Stomach (tissue), 8 donors: ENCODE measurements at regions not wholly inside any gene's neighbourhood (a gene's known extent, or its start where the extent isn't known, plus 50 kb on each side); places are given as distances from the start of the nearest gene placed in this dataset.

ENCODE experiments used
- DNase-seq, 2 donors: peaks; one replicate each; pipeline versions ENCODE4 v3.0.0 to v3.0.0-alpha.2; 2013 to 2019
- H3K27ac ChIP-seq, 5 donors: fragments of 200-600 bp in 4 of 5; sonication (generic) in 4 of 5; one replicate each; pipeline ENCODE4 v1.5.1; 2013 to 2019; ENCODE audit warnings: mild to moderate bottlenecking in 1 of 5, moderate library complexity in 1 of 5
- H3K27me3 ChIP-seq, 3 donors: fragments of 200-600 bp; sonication (generic); one replicate each; pipeline ENCODE4 v1.5.1; 2017 to 2019; ENCODE audit warnings: mixed run types in 1 of 3
- H3K36me3 ChIP-seq, 4 donors: fragments of 200-600 bp; sonication (generic); 1 replicate in 3 of 4; 2 replicates in 1 of 4; pipeline ENCODE4 v1.5.1; 2016 to 2019
- H3K4me1 ChIP-seq, 4 donors: fragments of 200-600 bp; sonication (generic); one replicate each; pipeline ENCODE4 v1.5.1; 2016 to 2019
- H3K4me3 ChIP-seq, 4 donors: fragments of 200-600 bp; sonication (generic) in 3 of 4; one replicate each; pipeline ENCODE4 v1.5.1; 2016 to 2019; ENCODE audit warnings: mild to moderate bottlenecking in 1 of 4
- H3K9me3 ChIP-seq, 4 donors: fragments of 200-600 bp; sonication (generic); one replicate each; pipeline ENCODE4 v1.5.1; 2016 to 2019
- CTCF ChIP-seq, 7 experiments: fragments of 450-650 bp in 4 of 7; fragments of 200-600 bp in 3 of 7; sonication (generic) in 3 of 7; IDR thresholded peaks; one replicate each; pipeline ENCODE4 v1.5.1; 2016 to 2019; ENCODE audit warnings: antibody characterized with exemption in 7 of 7, control low read depth in 2 of 7, mild to moderate bottlenecking in 1 of 7
- EP300 ChIP-seq: sonication (generic); formaldehyde crosslinking; IDR thresholded peaks from one replicate; pipeline ENCODE4 v1.6.1; 2017; ENCODE audit warnings: antibody characterized with exemption
- POLR2A ChIP-seq, 4 donors: fragments of 450-650 bp; IDR thresholded peaks; one replicate each; pipeline ENCODE4 v1.6.1; 2016; ENCODE audit warnings: antibody characterized with exemption in 4 of 4, control low read depth in 2 of 4, mild to moderate bottlenecking in 1 of 4, moderate library complexity in 1 of 4
- POLR2AphosphoS5 ChIP-seq, 3 donors: sonication (generic); formaldehyde crosslinking; IDR thresholded peaks; one replicate each; pipeline ENCODE4 v1.6.1; 2016; ENCODE audit warnings: antibody characterized with exemption in 3 of 3
- WGBS, 5 donors: extraction: QIAGEN DNeasy Blood & Tissue Kit in 3 of 5; methylation state at CpG; one replicate each; pipeline versions ENCODE4 v1.1.5 to v1.1.7; 2013 to 2018; 5-methylcytosine and 5-hydroxymethylcytosine counted together
- intact Hi-C: fragments of 100-400 bp; cut with DNase I; formaldehyde crosslinking; loops from one replicate; pipeline ENCODE4 v1.15.1; 2023; ENCODE audit warnings: low total_unique reads
- donor health status: healthy with polysubstance abuse.
- donor health status: Bipolar disorder and iron deficiency.
- donor health status: healthy.

- no peak for DNase-seq
- Histone ChIP-seq H3K9me3 (no peaks in the 10 kb centered on the region), H3K27ac (no peak overlapping the region), H3K36me3 (no peaks in the 10 kb centered on the region), H3K4me1 (no peaks in the 10 kb centered on the region), H3K27me3 (peaks cover 0 to under 1% (median 0%) of the 10 kb centered on the region in 3 donors), H3K4me3 (no peak overlapping the region)
- WGBS, 5 donors: 61 to 73% (median 71%) methylated on average over 4 of the region's 4 CpGs
- intact Hi-C loops: no loop called here
- no peak for TF ChIP-seq POLR2AphosphoS5 (IDR thresholded peaks at IDR 0.05)
- TF ChIP-seq CTCF (IDR thresholded peaks at IDR 0.05): no peak
- TF ChIP-seq POLR2A (IDR thresholded peaks at IDR 0.05): no peak
- no peak for TF ChIP-seq EP300
Measured at GRCh38 chr14:56745097-56745496, 65.2 kb downstream of the OTX2 start.

DNA sequence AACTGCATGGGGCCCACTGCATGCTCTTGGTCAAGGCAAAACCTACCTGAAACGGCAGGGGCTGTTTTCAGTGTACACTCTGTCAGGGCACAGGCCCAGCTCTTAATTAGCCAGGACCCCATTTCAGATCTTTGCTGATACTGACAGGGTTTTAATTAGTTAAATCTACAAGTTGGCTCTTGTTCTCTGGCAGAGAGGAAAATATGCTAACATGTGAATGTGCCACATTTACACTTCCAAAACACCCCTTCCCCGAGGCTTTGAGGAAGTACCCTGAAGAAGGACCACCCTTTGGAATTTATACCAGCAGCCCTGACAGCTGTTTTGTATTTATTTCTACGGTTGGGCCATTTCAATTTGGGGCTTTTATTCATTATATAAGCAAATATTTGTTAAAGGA is 66.3 kb downstream of the OTX2 start:
- no peaks in the 10 kb centered on the region for H3K36me3 ChIP-seq
- 20 to 32% (median 29%) methylated on average over 3 of the region's 3 CpGs for WGBS, 5 donors
- DNase-seq: no peak
- no peak for TF ChIP-seq POLR2AphosphoS5 (IDR thresholded peaks at IDR 0.05)
- TF ChIP-seq POLR2A (IDR thresholded peaks at IDR 0.05): no peak
- no peak for TF ChIP-seq EP300
- TF ChIP-seq CTCF (IDR thresholded peaks at IDR 0.05): no peak
- H3K4me3 ChIP-seq: no peak overlapping the region
- H3K4me1 ChIP-seq: no peaks in the 10 kb centered on the region
- no peak overlapping the region for H3K27ac ChIP-seq
- no peaks in the 10 kb centered on the region for H3K9me3 ChIP-seq
- intact Hi-C loops: no loop called here
- H3K27me3 ChIP-seq: no peaks in the 10 kb centered on the region

- no peaks in the 10 kb centered on the region for H3K9me3 ChIP-seq
- TF ChIP-seq EP300: no peak
- no peak overlapping the region for H3K4me3 ChIP-seq
- no peak for DNase-seq
- 78 to 85% (median 84%) methylated on average over 4 of the region's 4 CpGs for WGBS, 5 donors
- no peaks in the 10 kb centered on the region for H3K4me1 ChIP-seq
- H3K27me3 ChIP-seq: no peaks in the 10 kb centered on the region
- intact Hi-C loops: no loop called here
- no peak overlapping the region for H3K27ac ChIP-seq
- H3K36me3 ChIP-seq: no peaks in the 10 kb centered on the region
Measured at GRCh38 chr14:56742391-56742878, 67.8 kb downstream of the OTX2 start.

- H3K4me3 ChIP-seq: no peak overlapping the region
- no peak for TF ChIP-seq EP300
- no peak for TF ChIP-seq POLR2A (IDR thresholded peaks at IDR 0.05)
- TF ChIP-seq POLR2AphosphoS5 (IDR thresholded peaks at IDR 0.05): no peak
- no peak for TF ChIP-seq CTCF (IDR thresholded peaks at IDR 0.05)
- H3K27ac ChIP-seq: no peak overlapping the region
- no peaks in the 10 kb centered on the region for H3K36me3 ChIP-seq
- H3K27me3 ChIP-seq: no peaks in the 10 kb centered on the region
- no peaks in the 10 kb centered on the region for H3K4me1 ChIP-seq
- no peaks in the 10 kb centered on the region for H3K9me3 ChIP-seq
- 84 to 94% (median 91%) methylated on average over 7 of the region's 7 CpGs for WGBS, 5 donors
- no peak for DNase-seq
- intact Hi-C loops: no loop called here
Measured at GRCh38 chr14:56741325-56741724, 69.0 kb downstream of the OTX2 start.

DNA sequence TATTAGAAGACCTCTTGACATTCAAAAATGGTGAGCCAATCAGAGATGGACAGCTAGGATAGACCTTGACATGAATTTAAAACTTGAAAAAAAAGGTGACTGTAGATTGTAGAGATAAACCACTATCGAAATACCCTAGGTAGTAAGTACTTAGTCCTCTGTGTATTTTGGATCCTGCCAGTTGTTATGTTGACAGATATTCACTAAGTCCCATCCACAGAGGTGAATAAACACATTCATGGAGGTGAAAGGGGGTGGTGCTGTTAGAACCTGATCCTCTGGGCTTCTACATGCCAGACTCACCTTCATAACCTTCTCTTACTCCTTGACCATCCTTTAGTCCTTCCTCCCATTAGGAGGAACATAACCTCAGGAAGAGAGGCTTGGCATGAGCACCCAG is 72.3 kb downstream of the OTX2 start:
- H3K4me1 ChIP-seq: no peaks in the 10 kb centered on the region
- TF ChIP-seq POLR2AphosphoS5 (IDR thresholded peaks at IDR 0.05): no peak
- no peak for TF ChIP-seq CTCF (IDR thresholded peaks at IDR 0.05)
- TF ChIP-seq POLR2A (IDR thresholded peaks at IDR 0.05): no peak
- TF ChIP-seq EP300: no peak
- DNase-seq: no peak

More for the DNA sequence above, 72.3 kb downstream of the OTX2 start:
- no peaks in the 10 kb centered on the region for H3K27me3 ChIP-seq
- 47 to 85% (median 59%) methylated on average over 1 of the region's 1 CpG for WGBS, 5 donors
- H3K4me3 ChIP-seq: no peak overlapping the region
- H3K9me3 ChIP-seq: no peaks in the 10 kb centered on the region
- H3K36me3 ChIP-seq: no peaks in the 10 kb centered on the region
- intact Hi-C loops: no loop called here
- H3K27ac ChIP-seq: no peak overlapping the region
